ENCODE measurements at regions not wholly inside any gene's neighbourhood (a gene's known extent, or its start where the extent isn't known, plus 50 kb on each side); places are given as distances from the start of the nearest gene placed in this dataset.
A peak's percentile ranks its signal among the peaks of the same experiment; 100 is the strongest.

DNA sequence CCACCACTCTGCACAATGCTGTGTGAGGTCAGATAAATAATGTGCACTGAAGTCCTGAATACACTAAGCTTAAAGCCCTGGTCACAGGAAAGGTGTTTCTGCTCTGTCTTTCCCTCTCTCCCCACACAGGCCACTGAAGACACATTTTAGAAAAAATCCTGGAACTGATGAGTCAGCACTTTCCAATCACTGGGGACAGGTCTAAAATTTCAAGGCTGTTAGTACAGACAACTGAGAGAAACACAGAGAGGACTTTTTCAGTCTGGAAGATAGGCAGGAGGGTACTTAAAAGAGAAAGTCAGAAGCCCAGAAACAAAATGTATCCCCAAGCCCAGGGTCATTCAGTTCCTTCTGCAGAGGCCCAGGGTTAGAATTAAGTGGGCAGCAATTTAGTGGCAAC is 333.9 kb upstream of the CCDC196 start:
- no peak for TF ChIP-seq CTCF (IDR thresholded peaks at IDR 0.05; ENCODE audit: low read length, missing control alignments)
- no peak overlapping the region for H3K4me3 ChIP-seq (replicated peaks; ENCODE audit: low read depth, low read length)
- no peak for DNase-seq (ENCODE audit: low read depth)

DNA sequence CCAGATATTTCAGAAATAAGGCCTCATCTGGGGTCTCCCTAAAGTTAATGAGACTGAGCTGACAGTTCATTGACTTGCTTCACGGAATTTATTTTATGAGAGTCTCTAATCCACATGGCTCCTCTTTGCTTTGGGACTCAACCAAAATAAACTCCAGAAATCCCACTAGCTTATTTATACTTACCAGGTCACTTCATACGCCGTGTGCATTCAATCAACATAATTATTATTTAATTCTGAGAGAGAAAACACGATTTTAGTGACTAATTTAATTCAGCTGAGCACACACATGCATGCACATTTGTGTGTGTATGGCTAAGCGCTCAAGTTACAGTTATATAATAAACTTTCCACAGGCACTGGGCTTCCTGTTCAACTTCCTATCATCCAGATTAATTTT is 333.4 kb upstream of the CCDC196 start:
- TF ChIP-seq CTCF (IDR thresholded peaks at IDR 0.05; ENCODE audit: low read length, missing control alignments): no peak
- no peak for DNase-seq (ENCODE audit: low read depth)
- H3K4me3 ChIP-seq (replicated peaks; ENCODE audit: low read depth, low read length): no peak overlapping the region

GRCh38 chr14:66163023-66163422 is 323.1 kb upstream of the CCDC196 start:
- H3K4me3 ChIP-seq (replicated peaks; ENCODE audit: low read depth, low read length): no peak overlapping the region
- DNase-seq (ENCODE audit: low read depth): no peak
- TF ChIP-seq CTCF (IDR thresholded peaks at IDR 0.05; ENCODE audit: low read length, missing control alignments): no peak

DNA sequence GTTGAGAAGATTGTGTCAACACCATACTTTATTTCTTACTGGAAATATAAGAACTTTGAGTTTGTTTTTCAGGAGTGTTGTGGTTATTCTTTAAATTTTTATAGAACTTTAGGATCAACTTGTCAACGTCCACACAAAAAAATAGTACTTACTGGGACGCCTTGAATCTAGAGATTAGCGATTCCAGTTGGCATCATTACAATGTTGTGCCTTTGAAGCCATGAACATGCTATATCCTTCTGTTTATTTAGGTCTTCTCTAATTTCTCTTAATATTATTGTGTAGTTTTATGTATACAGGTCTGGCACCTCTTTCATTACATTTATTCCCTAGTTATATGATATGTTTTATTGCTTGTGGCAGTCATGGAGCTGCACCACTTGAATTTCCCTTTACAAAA is 320.8 kb upstream of the CCDC196 start:
- no peak for DNase-seq (ENCODE audit: low read depth)
- no peak for TF ChIP-seq CTCF (IDR thresholded peaks at IDR 0.05; ENCODE audit: low read length, missing control alignments)
- H3K4me3 ChIP-seq (replicated peaks; ENCODE audit: low read depth, low read length): no peak overlapping the region

- DNase-seq (ENCODE audit: low read depth): peak; percentile 33
- no peak for TF ChIP-seq CTCF (IDR thresholded peaks at IDR 0.05; ENCODE audit: low read length, missing control alignments)
- no peak overlapping the region for H3K4me3 ChIP-seq (replicated peaks; ENCODE audit: low read depth, low read length)
Measured at GRCh38 chr14:66174453-66174891, 311.7 kb upstream of the CCDC196 start.

DNA sequence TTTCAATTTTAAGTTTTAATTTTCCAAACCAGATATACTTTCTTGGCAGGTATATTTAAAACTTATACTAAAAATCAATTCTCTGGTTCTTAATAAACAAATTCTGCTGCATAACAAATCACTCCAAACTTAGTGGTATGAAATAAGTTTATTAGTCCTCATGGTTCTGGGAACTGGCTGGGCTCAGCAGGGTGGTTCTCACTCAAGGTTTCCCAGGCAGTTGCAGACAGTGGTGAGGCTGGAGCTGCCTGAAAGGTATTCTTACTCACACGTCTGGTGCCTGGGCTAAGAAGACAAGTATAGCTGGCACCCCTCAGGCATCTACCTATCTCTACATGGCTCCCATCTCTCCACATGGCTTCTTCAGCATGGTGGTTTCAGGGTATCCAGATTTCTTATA is 308.2 kb upstream of the CCDC196 start:
- DNase-seq (ENCODE audit: low read depth): no peak
- H3K4me3 ChIP-seq (replicated peaks; ENCODE audit: low read depth, low read length): no peak overlapping the region
- no peak for TF ChIP-seq CTCF (IDR thresholded peaks at IDR 0.05; ENCODE audit: low read length, missing control alignments)

DNA sequence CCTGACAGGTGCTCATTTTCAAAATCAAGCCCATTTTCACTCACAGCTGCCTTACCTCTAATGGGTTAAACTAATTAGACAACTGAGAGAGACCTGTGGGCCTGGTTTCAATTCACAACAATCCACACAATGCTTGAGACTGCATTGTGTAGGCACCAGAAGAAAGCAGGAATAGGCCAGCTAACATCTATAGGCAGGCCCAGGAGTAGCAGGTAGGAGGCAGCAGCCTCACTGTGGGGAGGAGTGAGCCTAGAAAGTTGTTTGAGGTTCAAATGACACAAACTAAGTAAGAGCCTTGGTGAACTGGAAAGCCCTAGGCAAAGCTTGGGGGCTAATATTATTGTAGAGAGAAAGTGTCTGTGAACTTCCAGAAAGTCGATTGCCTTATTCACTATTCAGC is 289.5 kb upstream of the CCDC196 start:
- H3K4me3 ChIP-seq (replicated peaks; ENCODE audit: low read depth, low read length): no peak overlapping the region
- no peak for DNase-seq (ENCODE audit: low read depth)
- no peak for TF ChIP-seq CTCF (IDR thresholded peaks at IDR 0.05; ENCODE audit: low read length, missing control alignments)
